Chondrocyte (in vitro differentiated cells): ENCODE measurements at regions not wholly inside any gene's neighbourhood (a gene's known extent, or its start where the extent isn't known, plus 50 kb on each side); places are given as distances from the start of the nearest gene placed in this dataset.

Source experiments
- DNase-seq: peaks from one replicate; pipeline ENCODE4 v3.0.0; 2021; ENCODE audit warnings: mixed read lengths, low spot score
- H3K27ac Mint-ChIP-seq: one replicate; pipeline ENCODE4 v1.8.0; 2021; ENCODE audit warnings: mild to moderate bottlenecking, moderate library complexity, mixed read lengths; ENCODE audit not compliant: unreplicated experiment
- H3K27me3 Mint-ChIP-seq: 2 replicates; pipeline ENCODE4 v1.8.0; 2021; ENCODE audit warnings: low read depth, mixed read lengths
- H3K36me3 Mint-ChIP-seq: 2 replicates; pipeline ENCODE4 v1.8.0; 2021; ENCODE audit warnings: low read depth, mixed read lengths
- H3K4me1 Mint-ChIP-seq: 2 replicates; pipeline ENCODE4 v1.8.0; 2021; ENCODE audit warnings: low read depth, mild to moderate bottlenecking, mixed read lengths
- H3K4me3 Mint-ChIP-seq: one replicate; pipeline ENCODE4 v1.8.0; 2021; ENCODE audit warnings: mild to moderate bottlenecking, moderate library complexity, mixed read lengths; ENCODE audit not compliant: unreplicated experiment
- H3K9me3 Mint-ChIP-seq: 2 replicates; pipeline ENCODE4 v1.8.0; 2021; ENCODE audit warnings: low read depth, mixed read lengths
- CTCF ChIP-seq: fragments of 200-600 bp; sonication (generic); IDR thresholded peaks from 2 replicates; pipeline ENCODE4 v1.5.0; 2021; ENCODE audit warnings: antibody characterized with exemption, mild to moderate bottlenecking, moderate library complexity

DNA sequence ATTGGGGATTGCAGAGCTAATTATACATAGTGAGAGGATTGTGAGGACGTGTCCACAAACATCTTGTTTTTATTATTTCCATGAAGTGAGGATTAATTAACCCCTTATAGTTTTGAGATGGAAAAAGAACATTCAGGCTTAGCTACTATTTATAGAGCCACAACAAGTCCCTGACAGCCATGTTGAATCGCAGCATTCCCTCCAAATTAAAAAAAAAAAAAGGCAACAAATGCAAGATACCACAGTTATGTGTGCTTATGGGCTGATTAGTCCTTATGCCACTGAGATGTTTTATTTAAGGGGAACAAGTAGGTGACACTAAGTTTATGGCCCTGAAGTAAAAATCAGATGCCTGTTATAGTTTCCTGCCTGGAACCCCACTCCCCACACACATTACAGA, 350.3 kb downstream of the GPAM start:
- H3K4me1 Mint-ChIP-seq: no peaks in the 10 kb centered on the region
- DNase-seq: no peak
- H3K27me3 Mint-ChIP-seq: no peaks in the 10 kb centered on the region
- H3K36me3 Mint-ChIP-seq: no peaks in the 10 kb centered on the region
- no peak overlapping the region for H3K27ac Mint-ChIP-seq
- no peak for TF ChIP-seq CTCF
- H3K4me3 Mint-ChIP-seq: no peak overlapping the region
- H3K9me3 Mint-ChIP-seq: no peaks in the 10 kb centered on the region

- Mint-ChIP-seq H3K4me1 (no peaks in the 10 kb centered on the region), H3K27ac (no peak overlapping the region), H3K4me3 (no peak overlapping the region), H3K27me3 (no peaks in the 10 kb centered on the region), H3K36me3 (no peaks in the 10 kb centered on the region), H3K9me3 (no peaks in the 10 kb centered on the region)
- DNase-seq: no peak
- TF ChIP-seq CTCF: no peak
These were observed 348.0 kb downstream of the GPAM start for GRCh38 chr10:111835574-111835973.

- no peaks in the 10 kb centered on the region for H3K36me3 Mint-ChIP-seq
- DNase-seq: no peak
- H3K4me1 Mint-ChIP-seq: no peaks in the 10 kb centered on the region
- no peak for TF ChIP-seq CTCF
- H3K9me3 Mint-ChIP-seq: no peaks in the 10 kb centered on the region
- H3K27me3 Mint-ChIP-seq: no peaks in the 10 kb centered on the region
- no peak overlapping the region for H3K27ac Mint-ChIP-seq
- no peak overlapping the region for H3K4me3 Mint-ChIP-seq
These were observed 347.5 kb downstream of the GPAM start for GRCh38 chr10:111836064-111836463.

DNA sequence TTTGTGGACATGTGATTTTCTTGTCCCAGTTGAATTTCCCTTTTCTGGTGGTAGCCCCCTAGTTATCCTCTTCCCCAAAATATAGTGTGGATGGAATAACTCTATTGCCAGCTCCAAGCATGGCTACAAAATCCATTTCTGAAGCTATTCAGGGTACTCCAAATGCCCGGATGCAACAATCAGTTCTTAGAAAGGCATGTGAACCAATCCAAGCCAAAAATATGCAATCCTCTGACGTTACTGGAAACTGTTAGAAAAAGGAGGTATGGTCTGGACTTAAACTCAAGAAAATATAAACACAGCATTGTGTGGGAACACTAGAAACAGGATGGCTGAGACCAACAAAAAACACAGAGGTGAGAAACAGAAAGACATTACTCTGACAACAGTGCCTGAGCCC, 347.0 kb downstream of the GPAM start:
- no peak for TF ChIP-seq CTCF
- no peaks in the 10 kb centered on the region for H3K9me3 Mint-ChIP-seq
- no peaks in the 10 kb centered on the region for H3K27me3 Mint-ChIP-seq
- no peak overlapping the region for H3K27ac Mint-ChIP-seq
- H3K36me3 Mint-ChIP-seq: no peaks in the 10 kb centered on the region
- no peak for DNase-seq
- no peak overlapping the region for H3K4me3 Mint-ChIP-seq
- no peaks in the 10 kb centered on the region for H3K4me1 Mint-ChIP-seq

DNA sequence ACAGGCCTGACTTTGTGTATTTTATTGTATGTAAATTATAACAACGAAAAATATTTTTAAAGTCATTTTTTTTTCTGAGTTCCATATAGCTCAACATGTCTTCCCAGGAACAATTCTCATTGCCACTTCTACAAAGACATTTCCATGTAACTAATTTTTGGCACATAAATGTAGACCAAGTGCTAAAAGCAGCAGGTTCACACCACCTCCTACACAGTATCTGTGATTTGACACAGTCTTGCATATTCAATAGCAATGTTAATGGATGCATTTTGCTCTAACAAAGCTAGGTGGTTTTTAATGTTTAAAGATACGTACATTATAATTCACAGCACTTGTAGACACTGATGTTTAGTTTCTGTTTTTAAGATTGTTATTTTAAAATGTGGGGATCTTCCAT, 346.5 kb downstream of the GPAM start:
- Mint-ChIP-seq H3K9me3 (no peaks in the 10 kb centered on the region), H3K27me3 (no peaks in the 10 kb centered on the region), H3K4me3 (no peak overlapping the region), H3K4me1 (no peaks in the 10 kb centered on the region), H3K36me3 (no peaks in the 10 kb centered on the region), H3K27ac (no peak overlapping the region)
- no peak for DNase-seq
- no peak for TF ChIP-seq CTCF
